Pulmonary artery endothelial cell (primary cell): ENCODE measurements at regions not wholly inside any gene's neighbourhood (a gene's known extent, or its start where the extent isn't known, plus 50 kb on each side); places are given as distances from the start of the nearest gene placed in this dataset.
"Not testable (repeated sequence)": the region's sequence is repeated elsewhere in the genome, so short reads cannot be mapped to it uniquely, and the experiment has no call there.

Experiments used
- DNase-seq: peaks from one replicate; pipeline ENCODE4 v3.0.0-alpha.2; 2011; ENCODE audit warnings: low read depth, low spot score

- DNase-seq = no peak
Observed at GRCh38 chrX:131595120-131595519, 51.2 kb downstream of the OR13H1 start.

GRCh38 chrX:131607792-131608369, 64.0 kb downstream of the OR13H1 start:
- no peak for DNase-seq

GRCh38 chrX:131609480-131609879, 65.6 kb downstream of the OR13H1 start:
- DNase-seq = no peak

- DNase-seq = no peak
Observed at GRCh38 chrX:131613260-131613659, 69.4 kb downstream of the OR13H1 start.

GRCh38 chrX:131614241-131614640, 70.4 kb downstream of the OR13H1 start:
- no peak for DNase-seq

DNA sequence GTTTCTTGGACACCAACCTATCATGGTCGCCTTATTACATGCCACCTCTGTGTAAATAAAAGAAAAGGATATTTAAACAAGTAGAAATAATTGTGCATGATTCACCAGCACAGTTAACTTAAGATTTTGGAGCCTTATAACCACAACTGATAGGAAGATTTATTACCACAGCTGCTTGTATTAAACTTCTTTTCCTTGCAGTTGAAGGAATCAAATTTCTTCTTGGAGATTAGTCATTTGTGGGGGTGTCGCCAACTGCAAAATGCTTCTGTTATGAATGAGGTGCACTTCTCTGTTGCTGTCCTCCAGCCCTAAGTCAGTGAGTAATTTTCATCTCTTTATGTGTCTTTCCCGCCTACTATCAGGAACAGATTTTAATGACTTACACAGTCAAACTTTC, 73.3 kb downstream of the OR13H1 start:
- DNase-seq = no peak

- no peak for DNase-seq
Observed at GRCh38 chrX:131621650-131622049, 77.8 kb downstream of the OR13H1 start.

DNA sequence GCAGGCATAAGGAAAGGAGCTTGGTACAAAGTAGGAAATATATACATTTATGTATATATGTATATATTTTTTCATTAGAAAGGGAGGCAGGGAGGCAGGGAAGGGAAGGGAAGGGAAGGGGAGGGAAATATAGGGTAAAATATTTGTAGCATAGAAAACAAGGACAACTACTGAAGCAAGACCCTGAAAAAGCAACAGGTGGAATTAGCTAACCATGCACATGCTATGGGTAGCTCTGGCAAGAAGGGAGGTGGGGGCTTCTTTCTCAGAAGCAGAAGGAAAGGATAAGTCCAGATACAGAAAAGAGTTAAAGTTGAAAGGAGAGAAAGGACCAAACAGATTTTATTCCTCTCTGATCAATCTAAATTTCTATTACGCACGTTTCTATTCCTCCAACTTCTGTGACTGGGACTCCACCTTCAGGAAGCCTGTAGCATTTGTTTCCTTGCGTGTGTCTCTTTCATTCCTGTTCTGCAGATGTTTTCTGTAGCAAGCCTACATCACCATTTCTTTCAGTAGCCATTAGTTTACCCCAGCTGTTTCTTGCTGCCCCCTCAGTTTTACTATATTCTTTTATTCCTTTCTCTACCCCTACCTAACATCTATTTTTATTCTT, 82.9 kb downstream of the OR13H1 start:
- no peak for DNase-seq

GRCh38 chrX:131630534-131630933, 86.7 kb downstream of the OR13H1 start:
- DNase-seq = no peak

DNA sequence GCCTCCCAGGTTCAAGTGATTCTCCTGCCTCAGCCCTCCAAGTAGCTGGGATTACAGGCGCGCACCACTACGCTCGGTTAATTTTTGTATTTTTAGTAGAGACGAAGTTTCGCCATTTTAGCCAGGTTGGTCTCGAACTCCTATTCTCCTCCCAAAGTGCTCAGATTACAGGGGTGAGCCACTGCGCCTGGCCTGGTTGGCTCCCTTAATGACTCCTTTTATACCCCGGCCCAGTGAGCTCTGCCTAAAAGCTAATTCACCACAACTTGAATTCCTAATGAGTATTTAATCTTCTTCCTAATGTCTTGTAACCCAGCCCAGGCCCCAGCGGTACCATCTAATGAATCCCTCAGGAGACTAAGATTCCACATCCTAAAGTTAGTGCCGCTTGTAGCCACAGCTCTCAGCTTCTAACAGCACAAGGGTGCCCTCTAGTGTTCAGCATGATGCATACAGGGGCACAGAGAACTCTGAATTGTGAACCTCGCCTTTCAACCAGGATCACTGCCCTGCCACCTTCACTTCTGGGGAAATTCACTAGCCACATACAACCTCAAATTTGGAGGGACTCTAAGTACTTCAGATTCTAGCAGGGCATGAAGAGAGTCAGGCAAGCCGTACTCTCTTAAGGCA, 89.5 kb downstream of the OR13H1 start:
- DNase-seq = peak; percentile 10

- no peak for DNase-seq
Observed at GRCh38 chrX:131634900-131635299, 91.0 kb downstream of the OR13H1 start.

DNA sequence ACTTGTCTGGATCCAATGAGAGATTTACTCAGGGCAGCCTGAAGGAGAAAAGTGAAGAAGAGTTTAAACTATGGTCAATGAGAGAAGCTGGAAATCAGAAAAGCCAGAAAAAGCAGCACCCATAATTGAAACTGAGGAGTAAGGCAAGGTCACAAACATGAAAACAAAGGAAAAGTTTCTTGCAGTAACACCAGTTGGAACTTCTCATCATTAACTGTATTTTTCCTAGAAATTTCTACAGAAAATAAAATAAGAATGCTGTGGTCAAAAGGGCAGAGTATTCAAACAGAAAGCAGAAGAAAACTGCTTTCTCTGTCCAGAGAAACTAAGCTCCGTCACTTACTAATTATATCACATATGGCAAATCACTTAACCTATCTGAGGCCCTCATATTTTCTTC, 102.2 kb downstream of the OR13H1 start:
- DNase-seq = no peak

DNA sequence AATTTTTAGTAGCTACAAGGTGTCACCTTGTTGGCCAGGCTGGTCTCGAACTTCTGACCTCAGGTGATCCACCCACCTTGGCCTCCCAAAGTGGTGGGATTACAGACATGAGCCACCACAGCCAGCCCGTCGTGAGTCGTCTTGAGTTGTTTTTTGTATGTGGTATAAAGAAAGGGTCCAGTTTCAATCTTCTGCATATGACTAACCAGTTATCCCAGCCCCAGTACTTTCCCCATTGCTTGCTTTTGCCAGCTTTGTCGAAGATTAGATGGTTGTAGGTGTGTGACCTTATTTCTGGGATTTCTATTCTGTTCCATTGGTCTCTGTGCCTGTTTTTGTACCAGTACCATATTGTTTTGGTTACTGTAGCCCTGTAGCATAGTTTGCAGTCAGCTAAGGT, 105.9 kb downstream of the OR13H1 start:
- no peak for DNase-seq

GRCh38 chrX:131650637-131651410, 107.0 kb downstream of the OR13H1 start:
- no peak for DNase-seq

DNA sequence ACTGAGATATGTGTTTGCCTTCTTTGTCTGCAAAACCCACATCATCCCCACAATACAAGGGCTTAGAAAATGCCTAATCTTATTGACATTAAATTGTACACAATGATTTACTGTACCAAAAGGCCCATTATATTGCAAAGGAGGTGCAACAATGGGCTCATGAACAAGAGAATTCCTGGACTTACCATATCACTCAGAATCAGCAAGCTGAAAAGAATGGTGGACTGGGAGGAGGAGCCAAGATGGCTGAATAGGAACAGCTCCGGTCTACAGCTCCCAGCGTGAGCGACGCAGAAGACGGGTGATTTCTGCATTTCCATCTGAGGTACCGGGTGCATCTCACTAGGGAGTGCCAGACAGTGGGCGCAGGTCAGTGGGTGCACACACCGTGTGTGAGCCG, 119.9 kb downstream of the OR13H1 start:
- not testable (repeated sequence) for DNase-seq

- DNase-seq = no peak
Observed at GRCh38 chrX:131671735-131672134, 127.9 kb downstream of the OR13H1 start.

GRCh38 chrX:131675596-131676194, 131.8 kb downstream of the OR13H1 start:
- DNase-seq = no peak

- DNase-seq = no peak
Observed at GRCh38 chrX:131677655-131678628, 134.1 kb downstream of the OR13H1 start.

GRCh38 chrX:131682735-131683134, 138.9 kb downstream of the OR13H1 start:
- not testable (repeated sequence) for DNase-seq

DNA sequence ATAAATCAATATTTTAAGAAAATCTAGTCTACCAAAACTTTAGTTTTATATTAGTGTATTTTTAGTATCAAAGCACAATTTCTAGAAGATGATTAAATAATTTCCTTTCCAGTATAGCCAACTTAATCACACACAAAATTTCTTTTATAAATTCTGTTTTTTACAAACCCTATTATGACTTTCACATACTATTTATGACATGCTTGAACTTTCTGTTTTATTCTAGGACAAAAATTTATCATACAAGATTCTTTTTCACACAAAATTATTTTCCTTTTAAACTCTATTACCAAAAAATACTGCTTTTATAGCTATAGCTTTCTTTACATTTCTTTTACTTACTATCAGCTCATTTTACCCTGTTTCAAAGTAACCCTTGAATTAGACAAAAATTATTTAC, 149.5 kb downstream of the OR13H1 start:
- no peak for DNase-seq

DNA sequence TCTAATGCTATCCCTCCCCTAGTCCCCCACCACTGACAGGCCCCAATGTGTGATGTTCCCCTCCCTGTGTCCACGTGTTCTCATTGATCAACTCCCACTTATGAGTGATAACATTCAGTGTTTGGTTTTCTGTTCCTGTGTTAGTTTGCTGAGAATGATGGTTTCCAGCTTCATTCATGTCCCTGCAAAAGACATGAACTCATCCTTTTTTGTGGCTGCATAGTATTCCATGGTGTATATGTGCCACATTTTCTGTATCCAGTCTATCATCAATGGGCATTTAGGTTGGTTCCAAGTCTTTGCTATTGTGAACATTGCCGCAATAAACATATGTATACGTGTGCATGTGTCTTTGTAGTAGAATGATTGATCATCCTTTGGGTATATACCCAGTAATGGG, 153.1 kb downstream of the OR13H1 start:
- not testable (repeated sequence) for DNase-seq
